Fibroblast of peridontal ligament (primary cell): ENCODE measurements at regions not wholly inside any gene's neighbourhood (a gene's known extent, or its start where the extent isn't known, plus 50 kb on each side); places are given as distances from the start of the nearest gene placed in this dataset.

Experiments
- DNase-seq: peaks from one replicate; pipeline ENCODE4 v3.0.0-alpha.2; 2010; ENCODE audit errors: extremely low read depth

DNA sequence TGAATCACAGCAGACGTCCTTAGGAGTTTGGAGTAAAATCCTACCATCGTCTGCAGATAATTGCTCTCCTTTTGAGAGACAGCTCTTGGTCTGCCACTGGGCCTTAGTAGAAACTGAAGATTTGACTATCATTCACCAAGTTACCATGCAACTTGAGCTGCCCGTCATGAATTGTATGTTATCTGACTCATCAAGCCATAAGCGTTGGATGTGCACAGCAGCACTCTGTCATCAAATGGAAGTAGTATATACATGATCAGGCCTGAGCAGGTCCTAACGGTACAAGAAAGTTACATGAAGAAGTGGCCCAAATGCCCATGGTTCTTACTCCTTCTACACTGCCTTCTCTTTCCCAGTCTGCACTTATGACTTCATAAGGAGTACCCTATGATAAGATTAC is 317.8 kb downstream of the GPATCH2 start:
- no peak for DNase-seq

DNA sequence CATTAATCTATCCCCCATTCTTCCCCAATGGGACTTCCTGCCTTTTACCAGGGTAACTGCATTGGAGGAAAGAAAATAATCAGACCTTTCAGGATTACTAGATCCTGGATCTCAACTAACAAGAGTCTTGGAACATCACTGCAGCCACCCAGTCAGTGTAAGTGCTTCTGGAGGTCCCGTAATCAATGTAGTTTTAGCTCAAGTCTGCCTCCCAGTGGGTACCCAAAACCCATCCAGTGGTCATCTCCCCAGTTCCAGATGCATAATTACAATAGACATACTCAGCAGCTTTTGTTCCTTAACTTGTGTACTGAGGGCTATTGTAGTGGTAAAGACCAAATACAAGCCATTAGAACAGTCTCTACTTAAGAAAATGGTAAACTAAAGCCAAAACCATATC is 319.1 kb downstream of the GPATCH2 start:
- DNase-seq = no peak

DNA sequence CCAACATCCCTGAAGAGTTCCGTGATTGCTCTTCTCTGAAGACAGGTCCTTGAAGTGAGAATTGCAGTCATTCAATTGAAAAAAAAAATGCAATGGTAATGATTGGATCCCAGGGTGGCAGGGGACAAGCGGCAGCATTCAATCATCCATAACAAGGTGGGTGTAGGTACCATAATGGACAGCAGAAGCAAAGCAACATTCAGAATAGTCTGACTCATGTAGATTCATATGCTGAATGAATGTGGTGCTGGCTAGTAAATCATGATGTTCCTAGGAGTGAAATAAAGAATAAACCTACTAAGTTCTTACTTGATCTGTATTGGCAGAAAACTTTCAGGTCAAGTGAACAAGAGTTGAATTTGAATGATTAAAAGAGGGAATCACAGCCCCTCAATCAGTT is 319.6 kb downstream of the GPATCH2 start:
- no peak for DNase-seq

DNA sequence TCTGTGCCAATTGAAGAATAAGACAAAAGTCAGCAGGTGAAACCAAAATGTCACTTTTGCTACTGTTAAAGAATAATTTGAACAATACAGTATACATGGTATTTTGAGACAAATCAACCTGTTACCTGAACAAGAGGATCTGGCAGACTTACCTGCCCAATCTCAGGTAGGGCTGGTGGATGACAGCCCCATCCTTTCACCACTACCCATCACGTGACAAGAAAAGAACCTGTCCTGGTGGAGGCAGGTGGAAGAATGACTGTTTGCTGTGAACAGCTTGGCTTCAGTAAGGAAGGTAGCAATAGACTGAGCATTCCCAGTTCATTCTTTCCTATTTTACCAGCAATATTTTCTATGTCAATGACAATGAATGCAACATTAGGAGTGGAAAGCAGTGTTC is 349.6 kb downstream of the GPATCH2 start:
- DNase-seq = no peak

DNA sequence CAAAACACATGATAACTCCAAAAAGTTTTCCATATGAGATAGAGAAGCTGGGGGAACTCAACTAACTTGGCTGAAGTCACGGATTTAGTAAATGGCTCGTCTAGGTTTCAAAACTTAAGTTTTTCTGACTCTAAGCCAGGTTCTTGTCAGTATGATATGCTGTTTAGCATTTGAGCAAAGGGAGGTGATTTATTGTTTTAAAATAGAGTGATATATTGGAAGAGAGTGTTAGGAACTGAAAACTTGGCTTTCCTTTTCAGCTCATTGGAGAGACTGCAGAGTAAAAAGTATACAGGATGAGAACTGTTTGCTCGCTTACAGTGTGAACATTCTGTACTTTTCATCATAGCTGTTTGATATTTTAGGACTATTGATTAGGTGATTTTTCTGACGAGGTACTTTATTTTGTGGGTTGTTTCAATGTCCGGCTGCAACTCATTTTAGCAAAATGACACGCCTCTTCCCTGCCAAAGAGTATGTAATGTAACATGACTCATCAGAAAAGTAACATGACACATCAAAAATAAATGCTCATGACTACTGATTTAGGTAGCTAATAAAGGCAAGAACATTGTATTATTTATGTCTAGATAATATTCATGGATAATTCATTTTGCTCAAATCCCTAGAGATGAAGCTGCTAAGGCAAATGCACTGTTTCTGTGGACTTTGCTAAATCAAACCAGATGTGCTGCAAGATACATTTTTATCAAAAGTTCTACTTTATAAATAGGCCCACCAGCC is 355.1 kb downstream of the GPATCH2 start:
- peak; percentile 61 for DNase-seq

DNA sequence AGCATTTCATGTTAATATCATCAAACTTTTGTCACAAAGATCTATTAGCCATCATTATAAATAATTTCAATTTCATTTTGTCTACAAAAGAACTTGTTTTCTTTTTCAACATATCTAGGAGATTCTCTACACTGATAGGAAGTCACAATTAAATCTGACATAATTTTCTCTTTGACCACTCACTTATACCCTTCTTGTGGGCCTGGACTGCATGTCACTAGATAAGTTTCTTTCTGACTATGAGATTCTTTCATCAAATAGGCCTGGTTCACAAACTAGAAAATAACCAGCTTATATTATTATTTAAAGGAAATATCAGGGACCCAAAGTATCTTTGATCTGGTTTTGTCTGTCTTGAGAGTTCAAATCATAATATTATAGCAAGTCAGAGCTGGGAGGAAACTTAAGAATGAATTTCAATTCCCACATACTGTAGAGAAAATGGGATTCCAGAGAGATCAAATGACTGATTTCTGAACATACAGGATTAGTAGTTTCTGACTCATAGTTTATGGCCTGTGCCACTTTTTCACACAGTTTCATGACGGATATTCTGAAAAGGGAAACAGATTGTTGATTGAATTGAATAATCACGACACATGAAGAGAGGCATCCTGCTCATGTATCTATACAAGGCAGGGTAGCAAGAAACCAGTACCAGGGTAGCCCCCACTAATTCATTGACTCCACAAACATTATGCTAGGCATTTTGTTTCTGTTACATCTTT is 355.8 kb downstream of the GPATCH2 start:
- DNase-seq = peak; percentile 74

DNA sequence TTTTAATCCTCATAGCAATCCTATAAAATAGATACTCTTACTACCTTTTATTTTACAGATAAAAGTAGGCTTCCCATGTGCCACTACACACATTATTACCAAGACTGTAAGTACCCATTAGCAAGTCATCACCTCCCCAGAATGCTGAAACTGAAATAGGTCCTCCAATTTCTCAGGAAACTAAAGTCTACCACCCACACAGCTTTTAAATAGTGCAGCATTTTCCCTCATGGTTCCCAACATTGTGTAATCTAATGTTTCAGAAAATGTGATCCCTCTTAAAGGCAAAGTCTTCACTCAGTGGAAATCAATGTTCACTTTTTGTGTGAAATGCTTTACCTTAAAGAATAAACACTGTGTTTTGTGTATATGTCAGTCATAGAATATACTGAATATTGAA is 356.5 kb downstream of the GPATCH2 start:
- peak; percentile 5 for DNase-seq

DNA sequence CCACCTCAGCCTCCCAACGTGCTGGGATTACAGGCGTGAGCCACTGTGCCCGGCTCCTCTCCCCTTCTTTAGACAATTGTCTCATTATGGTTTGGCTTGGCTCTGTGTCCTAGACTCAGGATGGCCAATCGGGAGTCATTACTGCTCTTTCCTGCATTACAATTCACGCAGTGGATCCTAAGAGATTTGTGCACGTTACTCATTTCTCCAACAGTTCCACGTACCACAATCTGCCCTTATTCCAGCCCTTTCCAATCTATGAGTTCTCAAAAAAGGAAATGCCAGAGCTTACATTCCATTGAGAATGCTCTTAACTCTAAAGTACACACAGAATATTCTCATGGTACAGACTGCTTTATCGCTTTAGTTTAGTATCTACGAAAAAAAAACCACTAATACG is 357.0 kb downstream of the GPATCH2 start:
- no peak for DNase-seq

DNA sequence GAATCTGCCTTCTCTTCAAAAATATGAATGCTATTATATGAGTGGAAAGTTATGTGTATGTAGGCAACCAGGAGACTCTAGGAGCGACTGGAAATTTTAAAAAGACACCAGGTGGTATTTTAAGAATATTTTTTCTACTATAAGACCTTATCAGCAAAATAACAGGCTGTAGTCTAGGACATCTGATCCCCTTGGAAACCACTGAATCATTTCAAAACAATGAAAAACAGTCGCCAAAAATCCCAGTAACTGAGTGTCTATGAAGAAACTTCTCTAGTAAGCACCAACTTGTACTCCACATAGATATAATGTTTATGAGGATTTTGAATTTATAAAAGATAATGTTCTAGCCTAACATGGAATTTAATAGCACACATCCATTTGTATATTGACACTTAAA is 358.5 kb downstream of the GPATCH2 start:
- peak; percentile 67 for DNase-seq

DNA sequence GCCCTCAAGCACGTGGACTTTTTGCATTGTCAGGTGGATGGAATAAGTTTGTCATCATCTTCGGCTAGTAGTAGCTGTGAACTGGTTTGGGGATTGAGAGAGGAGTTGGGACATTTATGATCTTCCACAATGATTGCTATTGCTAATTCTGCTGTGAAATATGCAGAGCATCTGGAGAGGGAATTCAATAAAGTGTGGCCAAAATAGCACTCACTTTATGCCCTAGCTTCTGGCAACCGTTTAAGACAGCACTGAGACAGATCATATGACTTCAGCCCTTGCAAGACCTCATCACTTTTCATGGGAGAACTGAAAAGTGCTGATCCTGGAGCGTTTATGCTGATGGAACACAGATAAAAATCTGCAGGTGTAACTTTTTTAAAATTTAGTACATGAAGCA is 360.8 kb downstream of the GPATCH2 start:
- no peak for DNase-seq

DNA sequence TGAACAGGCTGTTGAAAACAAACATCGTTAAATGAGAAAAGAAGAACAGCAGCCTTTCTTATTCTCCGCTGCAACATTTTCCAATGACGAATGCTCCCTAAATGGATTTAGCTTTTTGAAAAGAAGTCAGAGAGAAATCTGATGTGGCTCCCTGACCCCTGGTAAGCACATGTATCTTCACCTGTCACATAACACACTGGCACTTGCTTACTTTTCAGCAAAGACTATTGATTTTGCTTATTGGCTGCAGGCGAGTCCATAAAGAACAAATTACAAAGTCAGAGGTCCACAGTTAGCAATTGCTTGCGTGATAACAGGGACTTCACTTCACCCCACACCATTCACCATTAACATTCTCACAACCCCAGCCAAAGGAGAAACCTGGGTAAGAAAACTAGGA is 362.8 kb downstream of the GPATCH2 start:
- DNase-seq = no peak

DNA sequence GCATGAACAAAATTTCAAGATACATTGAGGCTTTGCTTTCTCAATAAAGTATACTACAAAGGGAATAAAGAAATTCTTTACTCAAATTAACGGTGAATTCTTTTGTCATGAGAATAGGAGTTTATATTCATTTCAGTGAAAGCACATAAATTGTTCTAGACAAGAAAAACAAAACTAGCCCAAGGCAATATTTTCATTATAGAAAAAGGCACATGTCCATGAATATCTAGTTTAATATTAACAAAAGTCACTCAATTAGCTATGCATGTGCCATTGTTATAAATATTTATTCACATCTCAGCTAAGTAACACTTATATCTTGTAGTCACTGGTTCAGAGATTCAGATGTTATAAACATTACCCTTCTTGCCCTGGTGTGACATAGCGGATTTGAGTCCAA is 369.3 kb downstream of the GPATCH2 start:
- DNase-seq = no peak

DNA sequence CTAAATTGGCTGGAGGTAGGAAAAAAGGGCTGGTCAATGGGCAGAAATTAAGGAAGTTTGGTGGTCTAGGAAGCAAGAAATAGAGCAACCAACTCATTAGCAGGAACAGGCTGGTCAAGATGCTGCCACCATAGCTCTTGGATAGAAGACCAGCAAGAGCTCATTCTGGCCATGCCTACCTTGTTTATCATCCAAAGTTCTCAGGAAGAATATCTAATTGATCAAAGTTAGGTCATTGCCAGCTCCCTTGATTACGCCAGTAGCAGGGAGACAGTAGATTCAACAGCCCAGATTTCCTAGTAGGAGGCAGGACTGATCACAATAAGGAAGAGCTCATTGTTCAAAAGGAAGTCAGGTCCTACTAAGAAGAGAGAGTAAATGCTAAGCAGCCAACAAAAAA is 370.2 kb downstream of the GPATCH2 start:
- no peak for DNase-seq

DNA sequence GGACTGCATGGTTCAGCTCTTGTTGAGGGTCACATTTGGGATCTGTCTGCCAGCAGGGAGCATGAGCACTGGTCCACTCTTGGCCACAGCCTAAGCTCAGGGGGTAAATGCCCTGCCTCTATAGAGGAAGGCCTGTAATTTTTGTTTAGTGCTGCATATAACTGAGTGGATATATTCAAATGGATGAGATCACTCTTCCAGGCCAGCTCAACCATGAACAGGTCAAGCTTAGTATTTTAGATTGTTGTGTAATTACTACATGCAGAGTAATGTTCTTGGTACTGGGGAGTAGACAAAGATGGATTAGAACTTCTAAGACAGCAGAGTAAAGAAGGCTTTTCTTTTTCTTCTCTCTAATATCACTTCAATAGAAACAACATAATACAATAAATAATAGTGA is 376.9 kb downstream of the GPATCH2 start:
- DNase-seq = no peak

DNA sequence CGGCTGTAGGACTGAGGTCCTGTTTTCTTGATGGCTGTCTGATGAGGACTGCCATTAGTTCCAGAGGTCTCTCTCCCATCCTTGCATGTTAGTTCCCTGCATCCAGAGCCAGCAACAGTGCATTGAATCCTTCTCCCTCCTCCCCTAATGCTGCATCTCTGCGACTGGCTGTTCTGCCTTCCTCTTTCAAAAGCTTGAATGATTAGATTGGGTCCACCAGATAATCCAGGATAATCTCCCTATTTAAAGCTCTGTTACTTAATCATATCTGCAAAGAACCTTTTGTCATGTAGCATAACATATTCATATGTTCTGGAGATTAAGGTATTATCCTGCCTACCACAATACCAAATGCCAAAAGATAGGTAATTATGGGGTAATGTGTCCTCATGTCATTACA is 377.5 kb downstream of the GPATCH2 start:
- DNase-seq = no peak

DNA sequence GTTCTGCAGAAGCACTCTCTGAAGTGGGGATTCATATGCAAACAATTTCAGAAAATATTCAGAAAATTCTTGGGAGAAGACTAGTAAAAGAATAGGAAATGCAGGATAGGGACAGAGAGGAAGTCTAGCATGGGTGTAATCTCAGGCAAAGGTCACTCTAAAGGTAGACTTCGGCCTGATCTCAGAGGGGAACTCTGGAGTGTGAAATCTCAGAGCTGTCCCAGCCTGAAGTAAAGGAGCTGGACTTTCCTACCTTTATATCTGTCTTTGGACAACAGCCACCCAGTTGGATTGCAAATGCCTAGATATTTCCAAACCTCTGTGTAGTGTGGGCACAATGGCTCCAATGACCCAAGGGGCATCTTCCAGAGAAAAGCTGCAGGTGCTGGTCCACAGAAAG is 379.8 kb downstream of the GPATCH2 start:
- no peak for DNase-seq

DNA sequence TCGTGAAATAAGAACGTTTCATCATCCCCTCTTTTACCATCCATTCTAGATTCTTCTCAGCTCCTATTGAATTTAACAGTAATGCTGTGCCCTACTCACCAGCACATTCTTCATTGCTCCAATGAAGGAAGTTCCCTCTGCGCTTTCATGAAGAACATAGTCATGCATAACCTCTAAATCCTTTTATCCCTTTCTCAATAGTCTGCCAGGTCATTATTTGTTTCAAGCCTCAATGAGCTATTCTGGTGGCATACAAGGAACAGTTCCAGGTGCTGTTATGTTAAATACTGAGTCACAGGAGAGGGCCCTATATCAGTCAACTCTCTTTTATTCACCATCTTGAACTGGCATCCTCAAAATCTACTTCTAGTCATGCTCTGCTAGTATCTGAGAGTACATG is 381.0 kb downstream of the GPATCH2 start:
- DNase-seq = no peak

DNA sequence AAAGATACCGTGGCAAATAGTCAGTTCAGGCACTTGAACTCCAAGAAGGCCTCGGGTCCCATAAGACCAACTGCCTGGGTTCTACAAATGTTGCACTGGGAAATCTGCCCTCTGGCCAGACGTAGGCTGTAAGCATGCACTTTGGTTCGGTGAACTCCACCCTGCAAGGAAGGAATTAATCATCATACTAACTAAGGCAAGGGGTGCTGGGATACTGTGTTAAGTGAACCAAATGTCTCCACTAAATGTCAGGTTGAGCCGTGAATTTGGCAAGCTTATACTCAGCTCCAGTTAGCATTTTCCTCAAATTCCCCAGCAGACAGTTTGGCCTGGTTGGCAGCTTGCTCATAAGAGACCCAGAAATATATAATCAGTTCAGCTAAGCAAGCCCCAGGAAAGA is 385.9 kb downstream of the GPATCH2 start:
- no peak for DNase-seq

DNA sequence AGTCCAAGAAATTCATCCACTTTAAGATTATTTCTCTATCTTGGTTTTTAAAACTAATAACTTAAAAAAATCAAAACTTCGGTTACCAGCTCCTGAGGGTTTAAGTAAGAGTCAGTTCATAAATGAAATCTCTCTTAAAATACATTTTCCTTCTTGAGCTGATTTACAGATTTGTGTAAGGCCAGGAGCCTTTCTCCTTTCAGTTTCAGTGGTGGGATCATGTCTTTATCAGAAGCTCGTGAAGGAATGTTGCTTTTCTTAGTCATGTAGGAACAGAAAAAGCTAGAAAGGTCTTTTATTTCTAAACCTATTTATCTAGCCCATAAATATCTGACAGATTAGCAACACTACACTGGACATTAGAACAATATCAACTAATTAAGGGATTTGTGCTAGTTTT is 390.2 kb downstream of the GPATCH2 start:
- DNase-seq = no peak

DNA sequence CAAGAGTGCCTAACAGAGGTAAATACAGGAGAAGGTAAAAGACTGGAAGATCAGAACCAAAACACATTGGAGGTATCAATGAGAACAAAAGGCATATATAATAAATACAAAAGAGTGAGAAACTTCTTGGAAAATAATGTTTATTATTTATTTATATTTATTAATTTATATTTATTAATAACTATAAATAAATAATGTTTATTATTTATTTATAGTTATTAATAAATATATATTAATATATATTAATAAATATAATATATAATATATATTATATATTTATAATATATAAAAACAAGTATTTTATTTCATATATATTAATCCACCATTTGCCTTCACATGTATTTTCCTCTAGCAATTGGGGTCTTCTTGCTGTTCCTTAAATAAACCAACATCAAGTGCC is 391.9 kb downstream of the GPATCH2 start:
- no peak for DNase-seq

DNA sequence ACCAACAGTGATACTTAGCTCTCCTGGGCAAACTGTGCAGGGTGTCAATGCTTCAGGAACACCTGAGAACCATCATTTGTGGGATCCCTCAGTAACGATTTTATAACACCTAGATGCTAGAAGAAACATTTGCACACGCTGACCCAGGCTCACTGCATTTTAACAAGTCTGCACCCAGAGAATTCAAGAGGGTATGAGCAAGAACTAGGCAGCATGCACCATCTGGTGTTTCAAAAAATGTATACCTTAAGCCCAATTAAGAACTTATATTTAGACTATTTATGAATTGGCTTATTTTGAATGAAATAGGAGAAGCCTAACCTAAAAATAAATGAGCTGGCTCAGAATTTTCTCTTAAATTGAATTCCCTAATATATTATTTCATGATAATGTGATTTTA is 400.5 kb downstream of the GPATCH2 start:
- no peak for DNase-seq

DNA sequence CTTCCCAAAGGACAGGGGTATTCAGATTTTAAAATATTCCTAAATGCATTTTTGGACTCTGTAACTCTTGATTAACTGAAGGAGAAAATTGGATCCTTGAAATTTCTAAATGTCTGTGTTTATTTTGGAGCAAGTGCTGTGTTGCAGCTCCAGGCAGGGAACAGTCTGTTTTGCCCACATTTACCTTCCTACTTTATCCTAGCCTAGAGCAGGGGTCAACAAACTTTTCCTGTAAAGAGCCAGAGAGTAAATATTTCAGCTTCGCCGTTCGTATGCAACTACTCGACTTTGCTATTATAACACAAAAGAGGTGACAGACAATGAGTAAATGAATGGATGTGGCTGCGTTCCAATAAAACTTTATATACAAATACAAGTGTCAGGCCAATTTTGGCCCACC is 402.2 kb downstream of the GPATCH2 start:
- no peak for DNase-seq

DNA sequence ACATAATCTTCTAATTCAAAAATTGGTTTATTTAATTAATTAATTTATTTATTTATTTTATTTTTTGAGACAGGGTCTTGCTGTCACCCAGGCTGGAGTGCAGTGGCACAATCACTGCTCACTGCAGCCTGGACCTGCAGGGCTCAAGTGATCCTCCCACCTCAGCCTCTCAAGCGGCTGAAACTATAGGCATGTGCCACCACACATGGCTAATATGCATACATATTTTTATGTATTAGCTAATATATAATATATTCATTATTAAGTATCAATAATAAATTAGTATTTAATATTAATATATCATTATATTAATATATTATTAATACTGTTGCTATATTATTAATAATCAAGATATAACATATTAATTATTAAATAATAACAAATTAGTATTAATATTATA is 406.7 kb downstream of the GPATCH2 start:
- no peak for DNase-seq

DNA sequence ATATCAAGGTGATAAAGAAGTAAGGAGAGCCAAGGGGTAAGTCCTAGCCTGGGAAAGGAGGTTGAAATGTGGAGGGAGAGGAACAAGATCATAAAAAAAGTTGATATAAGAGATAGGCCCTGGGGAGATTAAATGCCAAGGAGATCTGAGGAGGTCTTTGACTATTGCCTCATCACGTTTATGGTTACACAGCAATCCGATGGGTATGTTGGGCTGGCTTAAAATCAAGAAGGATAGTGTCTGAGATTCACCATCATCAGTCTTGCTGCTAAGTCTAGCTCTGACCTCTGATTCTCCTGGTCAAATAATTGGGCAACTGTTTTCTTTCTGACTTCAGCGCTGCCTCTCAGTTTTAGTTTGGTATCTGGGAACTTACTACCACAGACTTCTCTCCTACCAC is 416.3 kb downstream of the GPATCH2 start:
- no peak for DNase-seq
